RPMI7951 (cell line): ENCODE measurements at regions not wholly inside any gene's neighbourhood (a gene's known extent, or its start where the extent isn't known, plus 50 kb on each side); places are given as distances from the start of the nearest gene placed in this dataset.

ENCODE experiments used
- DNase-seq: peaks from one replicate; pipeline ENCODE4 v3.0.0-alpha.2; 2012; ENCODE audit warnings: low read depth

DNA sequence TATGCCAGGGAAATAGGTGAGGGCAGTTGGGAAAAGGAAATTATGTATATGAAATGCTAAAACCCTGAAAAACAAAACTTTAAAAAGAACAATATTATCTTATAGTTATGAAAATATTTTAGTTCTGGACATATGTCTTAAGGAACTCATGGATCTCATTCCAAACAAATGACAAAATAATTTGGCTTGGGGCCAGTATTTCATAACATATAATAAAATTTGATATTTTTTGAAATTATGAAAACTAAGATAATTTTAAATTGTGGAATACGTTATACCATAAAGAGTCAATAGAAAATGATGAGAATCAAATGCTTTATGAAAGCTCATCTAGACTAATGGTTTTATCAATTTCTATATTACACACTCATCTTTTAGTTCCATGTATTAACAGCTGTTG is 173.8 kb upstream of the DCN start:
- no peak for DNase-seq

DNA sequence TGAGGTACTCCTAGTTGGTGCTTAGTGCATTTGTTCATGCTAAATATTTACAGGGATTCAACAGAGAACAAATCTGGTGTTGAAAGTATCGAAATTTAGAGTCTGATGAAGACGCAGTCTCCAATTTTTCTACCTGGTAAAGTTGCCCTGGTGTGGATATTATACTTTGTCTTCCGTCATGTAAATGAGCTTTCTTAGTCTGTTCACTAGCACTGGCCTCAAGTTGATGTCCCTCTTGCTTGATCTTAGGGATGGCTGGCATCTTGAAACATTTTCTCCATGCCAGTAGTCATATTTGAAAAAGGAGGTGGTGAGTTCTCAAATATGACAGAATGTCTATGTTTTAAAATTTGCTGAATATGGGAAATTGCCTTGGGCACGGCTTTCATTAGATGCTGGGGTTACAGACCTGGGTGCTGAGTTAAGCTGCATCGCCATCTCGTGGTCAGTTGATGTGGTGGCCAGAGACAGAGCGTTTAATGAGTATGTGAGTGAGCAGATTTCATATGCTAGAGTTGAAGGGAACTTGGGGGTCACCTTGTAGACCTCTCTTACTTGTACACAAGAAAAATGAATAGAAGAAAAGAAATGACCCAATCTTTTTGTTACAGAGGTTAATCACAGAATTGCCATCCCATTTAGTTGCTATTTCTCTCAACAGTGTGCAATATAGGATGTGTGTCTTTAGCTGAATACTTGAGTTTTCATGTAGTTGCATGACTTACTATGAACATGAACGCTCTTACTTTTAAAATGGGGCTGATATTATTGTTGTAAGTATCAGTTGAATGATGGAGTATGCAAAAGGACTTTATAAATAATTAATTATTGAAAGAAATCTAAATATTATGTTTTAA is 172.8 kb upstream of the DCN start:
- DNase-seq: peak; percentile 58

DNA sequence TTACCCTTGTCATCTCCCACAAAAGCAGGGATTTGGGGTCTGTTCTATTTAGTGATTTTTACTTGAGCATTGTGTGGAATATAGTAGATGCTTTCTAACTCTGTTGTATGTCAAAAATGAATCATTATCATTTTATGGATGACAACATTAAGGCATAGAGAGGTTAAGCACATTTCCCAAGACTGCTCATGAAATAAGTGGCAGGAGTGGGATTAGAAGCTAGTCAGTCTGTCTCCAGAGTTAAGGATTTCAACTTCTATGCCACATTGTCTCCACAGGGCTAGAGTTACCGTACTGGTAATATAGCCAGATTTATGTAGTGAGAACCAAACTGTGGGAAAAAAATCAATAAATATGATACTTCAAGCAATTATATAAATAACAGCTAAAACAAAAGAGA is 170.6 kb upstream of the DCN start:
- no peak for DNase-seq

DNA sequence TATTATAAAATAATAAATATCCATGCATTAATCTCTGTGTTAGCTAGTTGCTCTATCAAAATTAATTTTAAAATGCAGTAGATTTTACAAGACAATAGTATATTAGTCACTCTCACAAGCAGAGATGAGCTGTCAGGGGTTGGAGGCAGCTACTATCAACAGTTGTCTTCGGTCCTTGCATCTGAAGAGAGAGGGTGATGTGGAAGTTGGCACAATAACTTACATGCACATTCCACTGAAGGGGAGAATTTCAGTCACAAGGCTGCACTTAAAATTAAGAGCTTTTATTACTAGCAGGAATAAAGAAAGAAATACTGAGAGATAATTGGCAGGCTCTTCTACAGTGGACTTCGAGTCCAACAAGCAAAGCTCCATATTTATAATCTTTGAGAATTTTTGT is 166.9 kb upstream of the DCN start:
- no peak for DNase-seq

DNA sequence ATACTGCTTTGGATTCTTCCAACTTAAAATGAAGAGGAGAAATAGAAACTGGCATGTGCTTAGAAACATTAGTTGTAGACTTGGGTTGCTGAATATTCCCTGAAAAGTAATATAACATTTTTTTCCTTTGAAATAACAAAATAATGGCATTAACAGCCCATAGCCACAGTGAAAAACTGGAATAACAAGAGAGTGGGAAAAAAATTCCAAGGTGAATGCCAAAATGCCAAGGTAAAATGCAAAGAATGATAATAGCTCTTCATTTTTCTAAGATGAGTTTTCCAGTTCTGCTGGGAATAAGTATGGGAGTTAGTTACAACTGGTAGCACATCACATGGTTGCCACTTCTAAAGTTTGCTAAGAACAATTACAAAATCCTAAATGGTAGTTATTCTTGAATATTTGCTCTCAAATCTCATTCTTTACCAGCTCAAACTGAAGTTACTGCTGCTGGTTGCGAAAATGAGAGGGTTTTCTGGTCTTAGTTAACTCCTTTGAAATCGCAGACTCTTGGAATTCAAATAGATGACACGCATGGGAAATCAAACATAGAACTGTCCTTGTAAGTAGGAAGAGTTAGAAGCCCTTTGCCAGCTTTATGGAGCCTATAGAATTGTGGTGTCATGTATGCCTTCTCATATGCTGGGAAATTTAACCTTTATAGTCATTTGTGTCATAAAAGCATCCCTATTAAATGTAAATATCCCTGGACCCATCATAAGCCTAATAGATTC is 165.0 kb upstream of the DCN start:
- DNase-seq: no peak

DNA sequence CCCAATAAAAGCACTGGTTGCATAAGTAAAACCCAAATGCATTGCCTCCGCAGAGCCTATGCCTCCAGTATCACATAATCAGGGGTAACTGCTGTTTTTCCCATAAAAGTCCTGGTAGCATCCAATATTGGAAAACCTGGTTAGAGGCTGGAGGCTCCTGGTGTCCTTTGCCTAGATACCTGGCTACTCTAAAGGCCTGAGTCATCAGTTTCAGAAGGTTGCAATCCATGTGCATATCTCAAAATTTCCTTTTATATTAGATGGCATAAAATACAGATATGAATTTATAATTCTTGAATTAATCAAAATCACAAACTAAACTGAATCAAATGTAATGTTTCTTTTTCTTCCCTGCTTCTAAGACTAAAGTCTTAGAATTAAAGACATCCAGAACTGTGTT is 164.2 kb upstream of the DCN start:
- DNase-seq: no peak

DNA sequence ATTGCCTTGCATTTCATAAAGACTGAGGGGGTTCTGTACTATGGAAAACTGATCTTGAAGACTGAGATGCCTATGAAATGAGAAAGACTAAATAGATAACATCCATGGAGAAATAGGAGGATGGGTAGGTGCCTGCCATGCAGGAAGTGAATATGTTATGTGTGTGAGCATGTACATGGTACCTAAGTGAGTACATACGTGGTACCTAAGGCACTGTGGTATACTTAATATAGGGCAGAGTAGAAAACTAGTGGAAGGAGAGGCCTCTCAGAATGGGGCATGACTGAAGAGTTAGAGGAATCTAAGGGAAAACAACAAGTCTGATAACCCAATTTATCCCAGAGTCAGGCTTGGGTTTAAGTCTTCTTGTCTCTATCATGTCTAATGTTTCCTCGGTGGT is 161.8 kb upstream of the DCN start:
- no peak for DNase-seq

DNA sequence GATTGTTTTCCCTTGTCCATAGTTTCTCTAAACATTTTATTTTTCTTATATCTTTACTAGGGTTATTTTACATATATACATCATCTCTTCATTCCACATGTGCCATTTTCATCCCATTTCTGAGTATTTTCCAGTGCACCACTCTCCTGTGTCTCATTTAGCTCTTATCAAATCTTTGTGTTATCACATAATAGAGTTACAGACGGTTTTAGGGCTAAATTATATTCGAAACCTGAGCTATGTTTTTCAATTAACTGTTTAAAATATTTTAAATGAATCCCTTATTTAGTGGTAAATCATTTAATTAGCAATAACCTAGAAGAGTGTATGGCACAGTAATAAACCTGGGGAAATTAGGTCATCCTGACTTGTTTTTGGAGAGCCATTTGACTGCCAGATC is 160.4 kb upstream of the DCN start:
- no peak for DNase-seq

DNA sequence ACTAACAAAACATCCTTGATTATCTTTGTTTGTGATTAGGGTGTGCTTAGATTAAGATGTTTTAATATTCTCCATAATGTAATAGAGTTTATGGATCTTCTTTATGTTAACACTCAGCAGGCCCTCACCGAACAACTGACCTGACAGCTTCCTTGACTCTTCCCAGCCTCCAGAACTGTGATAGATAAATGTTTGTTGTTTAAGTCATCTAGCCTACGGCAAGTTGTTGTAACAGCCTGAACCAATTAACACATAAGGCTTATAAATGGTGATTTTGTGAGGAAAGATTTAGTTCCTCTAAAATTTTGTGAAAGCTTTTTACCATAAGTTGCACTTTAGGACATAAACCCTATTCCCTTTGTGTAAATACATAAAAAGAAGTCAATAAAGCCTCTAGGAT is 156.5 kb upstream of the DCN start:
- no peak for DNase-seq

DNA sequence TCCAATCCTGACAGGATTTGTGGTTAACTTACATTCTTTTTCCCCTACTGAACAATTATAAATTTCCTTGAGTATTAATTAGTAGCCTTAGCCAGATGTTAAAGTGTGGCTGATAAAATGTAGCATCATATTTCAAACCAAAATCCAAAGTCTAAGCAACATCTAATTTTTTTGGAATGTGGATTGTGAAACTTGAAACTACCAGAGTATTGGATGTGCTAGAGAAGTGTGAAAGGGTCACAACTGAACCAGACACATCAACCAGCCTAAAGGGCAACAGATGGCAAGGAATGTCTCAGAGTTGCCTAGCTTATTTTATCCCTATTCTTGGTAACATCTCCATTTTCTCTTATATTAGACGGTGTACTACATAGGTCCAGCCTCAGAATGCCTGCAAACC is 153.1 kb upstream of the DCN start:
- peak; percentile 11 for DNase-seq

DNA sequence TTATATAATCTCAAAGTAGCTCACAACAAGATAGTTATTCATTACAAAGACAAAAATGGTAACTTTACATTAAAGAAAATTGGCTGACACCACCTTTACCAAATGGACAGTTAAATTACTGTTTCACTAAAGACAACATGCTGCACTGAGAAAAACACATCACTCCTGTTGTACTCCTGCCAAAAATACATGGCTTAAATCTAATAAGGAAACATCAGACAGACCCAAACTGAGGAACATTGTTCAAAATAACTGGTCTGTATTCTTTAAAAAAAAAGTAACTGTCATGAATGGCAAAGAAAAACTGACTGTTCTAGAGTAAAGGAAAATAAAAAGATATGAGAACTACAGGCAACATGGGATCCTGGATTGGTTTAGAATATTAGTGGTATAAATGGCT is 151.3 kb upstream of the DCN start:
- no peak for DNase-seq

DNA sequence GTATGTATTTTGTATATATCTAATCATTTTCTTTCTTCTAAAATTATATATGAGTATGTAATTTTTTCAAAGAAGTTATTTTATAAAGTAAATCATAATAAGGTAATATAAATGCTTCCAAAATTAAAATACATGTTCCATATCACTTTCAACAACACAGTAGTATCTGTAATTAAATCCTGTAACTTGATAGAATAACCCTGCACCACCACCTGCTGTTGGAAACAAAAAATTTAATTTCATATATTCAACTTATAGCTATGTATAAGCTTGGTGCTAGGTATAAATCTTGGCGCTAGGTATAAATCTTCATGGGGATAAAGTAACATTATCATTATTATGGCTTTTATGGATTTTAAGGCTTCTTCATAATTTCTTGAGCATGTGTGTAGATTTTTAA is 149.7 kb upstream of the DCN start:
- DNase-seq: no peak

DNA sequence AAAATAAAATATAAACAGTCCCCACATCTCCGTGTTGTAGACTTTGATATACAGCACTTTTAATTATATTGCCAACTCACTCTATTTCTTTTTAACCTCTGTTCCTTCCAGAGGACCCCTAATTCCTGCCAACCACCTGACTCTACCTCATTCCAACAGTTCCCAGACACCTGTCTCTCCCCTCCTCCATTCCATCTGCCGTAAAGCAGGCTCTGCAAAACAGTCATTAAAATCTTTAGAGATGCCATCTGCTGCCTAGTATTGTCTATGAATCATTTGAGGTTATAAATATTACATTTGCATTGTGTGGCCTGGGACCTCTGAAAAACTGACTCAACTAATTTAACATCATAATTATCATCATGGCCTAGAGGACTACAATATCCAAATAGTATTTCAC is 148.8 kb upstream of the DCN start:
- DNase-seq: no peak

DNA sequence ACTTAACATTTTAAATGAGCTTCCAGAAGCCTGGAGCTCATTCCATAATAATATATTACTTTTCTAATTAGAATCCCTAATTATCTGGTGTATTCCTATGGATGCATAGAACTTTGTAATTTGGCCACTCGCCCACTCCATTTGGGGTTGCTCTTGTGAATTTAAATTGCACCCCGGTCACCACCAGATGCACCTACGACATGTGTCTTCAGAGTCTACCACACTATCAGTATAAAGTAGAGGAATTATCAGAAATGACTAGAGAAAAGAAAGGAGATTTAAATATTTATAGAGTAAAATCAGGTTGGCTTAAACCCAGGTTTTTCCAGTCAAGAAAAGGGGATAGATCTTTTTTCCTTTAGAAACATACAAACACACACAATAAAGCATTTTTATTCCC is 145.8 kb upstream of the DCN start:
- DNase-seq: no peak

DNA sequence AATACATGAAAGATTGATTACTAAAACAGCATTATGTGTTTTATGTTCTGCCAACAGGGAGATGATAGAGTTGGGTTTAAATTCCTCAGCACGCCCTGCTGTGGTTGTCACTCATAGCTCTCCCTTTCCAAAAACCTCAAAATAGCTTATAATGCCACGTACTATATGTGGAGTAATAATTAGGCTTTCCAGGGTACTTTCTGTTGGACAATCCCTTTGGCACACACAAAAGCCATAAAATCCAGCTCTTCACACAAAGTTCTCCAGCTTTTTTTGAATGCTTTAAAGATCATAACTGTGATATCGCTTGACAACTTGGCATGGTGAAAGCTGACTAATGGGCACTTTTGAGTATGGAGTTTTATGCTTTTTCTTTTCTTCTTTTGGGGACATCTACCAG is 145.3 kb upstream of the DCN start:
- peak; percentile 2 for DNase-seq

DNA sequence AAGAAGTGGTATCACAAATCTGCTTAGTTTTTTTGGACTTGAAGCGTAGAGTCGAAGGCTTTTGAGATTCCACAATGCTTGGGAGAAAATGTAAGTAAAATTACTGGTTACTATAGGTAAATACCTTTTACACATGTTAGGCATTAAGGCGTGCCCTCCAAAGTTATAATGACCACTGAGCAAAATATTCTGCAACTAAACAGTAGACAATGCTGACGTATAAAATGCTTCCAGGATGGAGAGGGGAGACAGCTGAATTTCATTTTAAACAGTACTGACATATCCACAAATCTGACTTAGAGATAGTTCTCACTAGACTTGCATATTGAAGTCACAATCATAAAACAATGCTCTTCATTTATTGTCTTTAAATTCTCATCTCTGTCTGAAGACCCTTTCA is 144.5 kb upstream of the DCN start:
- no peak for DNase-seq

DNA sequence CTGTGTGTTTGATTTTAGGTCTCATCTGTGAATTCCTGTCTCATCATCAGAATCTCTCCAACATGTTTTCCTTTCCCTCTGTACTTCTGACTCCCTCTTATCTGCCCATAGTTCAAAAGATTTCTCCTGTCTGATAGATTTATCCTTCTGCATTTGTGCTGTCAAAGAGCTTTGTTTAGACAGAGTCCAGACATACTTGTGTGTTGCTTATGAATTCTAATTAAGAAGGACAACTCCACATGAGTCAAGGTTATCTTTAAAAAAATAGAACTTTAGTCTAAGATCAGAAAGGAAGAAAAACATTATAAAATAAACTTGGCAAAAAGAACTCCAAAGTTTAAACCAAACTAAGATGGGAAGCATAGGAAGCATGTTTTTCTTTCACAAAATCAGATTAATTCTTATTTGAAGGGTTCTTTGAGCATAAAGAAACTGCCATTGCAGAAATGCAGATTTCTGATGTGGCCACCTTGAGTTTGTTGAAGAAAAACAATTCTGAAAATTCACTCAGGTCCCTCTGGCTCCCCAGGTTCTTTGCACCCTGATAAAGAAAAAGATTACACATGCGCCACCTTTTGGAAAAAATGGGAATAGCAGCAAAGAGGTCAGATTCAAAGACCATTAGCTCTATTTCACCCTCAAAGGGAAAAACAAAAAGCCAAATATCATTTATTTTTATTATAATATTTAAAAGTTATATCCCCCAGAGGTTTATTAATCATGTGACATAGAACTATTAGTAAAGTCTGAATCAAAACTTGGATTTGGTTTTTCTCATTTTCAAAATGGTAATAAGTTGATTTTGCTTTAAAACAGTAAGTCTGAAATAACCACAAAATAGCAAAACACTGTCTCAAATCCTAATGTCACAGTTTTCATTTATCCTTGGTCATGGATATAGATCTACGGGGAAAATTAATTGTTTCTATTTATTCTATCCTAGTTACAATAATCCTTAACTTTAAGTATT is 143.7 kb upstream of the DCN start:
- DNase-seq: peak; percentile 45

DNA sequence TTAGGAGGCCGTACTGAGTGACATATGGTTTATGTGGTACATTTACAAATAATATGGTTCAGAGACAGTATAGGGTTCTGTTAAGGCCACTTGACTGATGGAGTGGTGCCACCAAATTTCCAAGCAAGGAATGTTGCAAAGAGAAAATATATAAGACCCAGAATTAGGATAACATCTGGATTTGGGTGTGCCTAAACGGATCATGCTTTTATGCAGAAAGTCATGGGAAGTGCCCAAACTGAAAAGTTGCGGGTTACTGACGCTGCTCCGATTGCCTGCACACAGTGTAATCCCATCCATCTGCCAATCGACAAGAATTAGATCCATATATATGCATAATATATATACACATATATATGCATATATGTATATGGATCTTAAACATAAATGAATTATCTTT is 138.4 kb upstream of the DCN start:
- no peak for DNase-seq

DNA sequence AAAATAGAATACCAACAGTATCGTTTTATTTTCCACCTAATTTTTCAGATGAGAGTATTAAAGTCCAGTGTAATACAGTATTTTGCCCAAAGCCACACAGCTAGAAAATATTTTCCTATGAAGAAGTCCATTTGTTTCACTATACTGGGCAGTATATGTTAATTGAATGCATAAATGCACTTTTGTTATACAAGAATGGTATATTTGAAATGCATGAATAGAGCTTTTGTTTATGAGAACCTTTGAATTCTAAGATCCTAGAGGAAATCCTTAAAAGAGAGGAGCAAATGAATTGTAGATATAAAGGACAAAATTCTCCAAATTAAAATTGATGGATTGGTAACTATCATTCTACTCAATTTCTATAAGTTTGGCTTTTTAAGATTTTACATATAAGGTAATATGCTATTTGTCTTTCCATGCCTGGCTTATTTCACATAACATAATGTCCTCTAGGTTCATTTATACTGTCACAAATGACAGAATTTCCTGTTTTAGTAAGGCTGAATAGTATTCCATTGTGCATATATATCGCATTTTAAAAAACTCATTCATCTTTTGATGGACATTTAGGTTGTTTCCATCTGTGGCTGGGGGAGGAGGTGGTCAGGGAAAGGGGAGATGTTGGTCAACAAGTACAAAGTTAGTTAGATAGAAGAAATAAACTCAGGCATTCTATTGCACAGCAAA is 136.6 kb upstream of the DCN start:
- peak; percentile 3 for DNase-seq

DNA sequence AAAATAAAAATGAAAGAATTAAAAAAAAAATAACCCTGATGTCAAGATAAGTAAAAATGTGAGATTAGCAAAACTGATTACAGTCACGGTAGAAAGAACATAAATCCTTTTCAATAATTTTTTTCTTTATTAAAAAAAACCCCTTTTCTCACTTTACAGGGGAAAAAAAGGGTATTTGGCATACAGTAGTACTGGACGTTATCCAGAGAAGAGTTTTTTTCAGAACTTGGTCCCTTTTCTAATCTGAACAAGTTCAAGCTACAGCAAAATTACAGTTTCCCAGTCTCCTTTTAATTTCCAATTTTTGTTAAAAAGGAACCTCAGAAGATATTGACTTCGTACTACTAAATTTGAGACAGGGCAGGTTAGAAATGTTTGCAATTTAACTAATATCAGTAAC is 134.7 kb upstream of the DCN start:
- DNase-seq: no peak

DNA sequence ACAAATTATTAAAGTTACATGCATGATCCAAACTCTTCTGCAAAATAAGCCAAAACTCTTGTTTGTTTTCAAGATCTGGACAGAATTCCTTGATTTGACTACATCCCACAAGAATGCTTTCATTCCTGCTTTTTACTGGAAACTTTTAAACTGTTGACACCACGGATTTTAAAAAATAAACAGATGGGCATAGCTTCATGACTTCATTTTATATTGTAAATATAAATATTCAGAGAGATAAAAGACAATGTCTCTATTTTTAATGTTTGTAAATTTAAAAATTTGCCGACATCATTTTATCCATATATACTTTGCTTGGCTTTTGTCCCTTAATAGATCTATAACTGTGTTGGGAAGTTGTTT is 134.3 kb upstream of the DCN start:
- no peak for DNase-seq
